Breast epithelium (tissue), 4 donors: ENCODE measurements at regions not wholly inside any gene's neighbourhood (a gene's known extent, or its start where the extent isn't known, plus 50 kb on each side); places are given as distances from the start of the nearest gene placed in this dataset.

Source experiments
- DNase-seq, 2 donors: peaks; one replicate each; pipeline ENCODE4 v3.0.0-alpha.2; 2019; ENCODE audit warnings: low spot score in 2 of 2
- H3K27ac ChIP-seq, 2 donors: fragments of 200-600 bp; sonication (generic) in 1 of 2; one replicate each; pipeline ENCODE4 v1.5.1; 2016 to 2019; ENCODE audit warnings: mild to moderate bottlenecking in 1 of 2
- H3K27me3 ChIP-seq, 2 donors: fragments of 200-600 bp; sonication (generic) in 1 of 2; one replicate each; pipeline versions ENCODE4 v1.5.1 to v1.6.0; 2017 to 2019; ENCODE audit warnings: control low read depth in 1 of 2, mild to moderate bottlenecking in 1 of 2
- H3K36me3 ChIP-seq: fragments of 200-600 bp; one replicate; pipeline ENCODE4 v1.5.1; 2019
- H3K4me1 ChIP-seq, 2 donors: fragments of 200-600 bp; sonication (generic); one replicate each; pipeline ENCODE4 v1.5.1; 2016 to 2019; ENCODE audit warnings: control low read depth in 1 of 2
- H3K4me3 ChIP-seq, 3 donors: fragments of 200-600 bp; sonication (generic); 1 replicate in 2 of 3; 2 replicates in 1 of 3; pipeline ENCODE4 v1.5.1; 2016 to 2019; ENCODE audit warnings: mild to moderate bottlenecking in 3 of 3, moderate library complexity in 2 of 3
- H3K9me3 ChIP-seq, 2 donors: fragments of 200-600 bp; sonication (generic) in 1 of 2; one replicate each; pipeline ENCODE4 v1.5.1; 2016 to 2019; ENCODE audit warnings: control low read depth in 1 of 2
- CTCF ChIP-seq, 3 donors: fragments of 450-650 bp; IDR thresholded peaks; one replicate each; pipeline ENCODE4 v1.5.1; 2016 to 2017; ENCODE audit warnings: antibody characterized with exemption in 3 of 3, mild to moderate bottlenecking in 3 of 3, moderate library complexity in 3 of 3
- POLR2A ChIP-seq: fragments of 450-650 bp; IDR thresholded peaks from one replicate; pipeline ENCODE4 v1.6.1; 2016; ENCODE audit warnings: antibody characterized with exemption, mild to moderate bottlenecking, moderate library complexity
- POLR2AphosphoS5 ChIP-seq, 3 donors: sonication (generic); formaldehyde crosslinking; IDR thresholded peaks; one replicate each; pipeline ENCODE4 v1.6.1; 2017; ENCODE audit warnings: antibody characterized with exemption in 3 of 3
- intact Hi-C: fragments of 100-400 bp; cut with DNase I; formaldehyde crosslinking; loops from one replicate; pipeline ENCODE4 v1.15.1; 2023; ENCODE audit warnings: low total_unique reads

- Histone ChIP-seq H3K36me3 (no peaks in the 10 kb centered on the region), H3K27me3 (no peaks in the 10 kb centered on the region), H3K4me3 (no peak overlapping the region), H3K27ac (no peak overlapping the region), H3K9me3 (peaks cover 0 to 8% of the 10 kb centered on the region in 2 donors), H3K4me1 (no peaks in the 10 kb centered on the region)
- no peak for DNase-seq
- TF ChIP-seq CTCF (IDR thresholded peaks at IDR 0.05) (no peak), POLR2A (no peak), POLR2AphosphoS5 (IDR thresholded peaks at IDR 0.05) (no peak)
- intact Hi-C loops, result no loop called here
These were observed 210.3 kb upstream of the ONECUT1 start for GRCh38 chr15:53000409-53000808.

GRCh38 chr15:52997123-52997522 lies 207.0 kb upstream of the ONECUT1 start:
- H3K36me3 ChIP-seq, result no peaks in the 10 kb centered on the region
- no peak for DNase-seq
- intact Hi-C loops, result no loop called here

GRCh38 chr15:52994290-52994689 lies 204.2 kb upstream of the ONECUT1 start:
- intact Hi-C loops, result no loop called here
- Histone ChIP-seq H3K9me3 (peaks cover 0 to 19% of the 10 kb centered on the region in 2 donors), H3K27me3 (no peaks in the 10 kb centered on the region), H3K36me3 (no peaks in the 10 kb centered on the region), H3K27ac (no peak overlapping the region), H3K4me3 (no peak overlapping the region), H3K4me1 (no peaks in the 10 kb centered on the region)
- TF ChIP-seq POLR2AphosphoS5 (IDR thresholded peaks at IDR 0.05) (no peak), POLR2A (no peak), CTCF (IDR thresholded peaks at IDR 0.05) (no peak)
- no peak for DNase-seq

More at GRCh38 chr15:52997123-52997522, 207.0 kb upstream of the ONECUT1 start:
- Histone ChIP-seq H3K9me3 (peaks cover 0 to 19% of the 10 kb centered on the region in 2 donors), H3K4me1 (no peaks in the 10 kb centered on the region), H3K27ac (no peak overlapping the region), H3K27me3 (no peaks in the 10 kb centered on the region), H3K4me3 (no peak overlapping the region)
- no peak for TF ChIP-seq CTCF (IDR thresholded peaks at IDR 0.05)
- TF ChIP-seq POLR2AphosphoS5 (IDR thresholded peaks at IDR 0.05), result no peak
- TF ChIP-seq POLR2A, result no peak

DNA sequence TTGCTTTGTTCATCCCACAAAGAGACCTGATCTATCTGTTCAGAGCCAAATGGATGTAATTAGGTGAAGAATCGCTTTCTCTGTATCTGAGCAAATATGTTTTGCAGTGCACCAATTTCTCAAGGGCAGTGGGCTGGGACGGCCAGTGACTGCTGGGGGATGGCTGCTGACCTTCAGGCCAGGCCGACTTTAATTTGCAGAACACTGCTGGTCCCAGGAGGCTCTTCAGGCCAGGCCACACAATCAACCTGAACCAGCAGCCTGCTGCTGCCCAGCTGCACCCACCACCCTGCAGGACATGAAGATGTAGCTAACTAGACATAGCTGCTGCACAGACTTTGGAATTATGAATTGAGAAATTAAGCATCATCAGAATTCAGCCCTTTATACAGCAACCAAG lies 194.4 kb upstream of the ONECUT1 start:
- DNase-seq, result no peak
- Histone ChIP-seq H3K36me3 (no peaks in the 10 kb centered on the region), H3K4me1 (no peaks in the 10 kb centered on the region), H3K4me3 (no peak overlapping the region), H3K9me3 (no peaks in the 10 kb centered on the region), H3K27ac (no peak overlapping the region), H3K27me3 (no peaks in the 10 kb centered on the region)
- TF ChIP-seq CTCF (IDR thresholded peaks at IDR 0.05) (no peak), POLR2A (no peak), POLR2AphosphoS5 (IDR thresholded peaks at IDR 0.05) (no peak)
- intact Hi-C loops, result no loop called here

DNA sequence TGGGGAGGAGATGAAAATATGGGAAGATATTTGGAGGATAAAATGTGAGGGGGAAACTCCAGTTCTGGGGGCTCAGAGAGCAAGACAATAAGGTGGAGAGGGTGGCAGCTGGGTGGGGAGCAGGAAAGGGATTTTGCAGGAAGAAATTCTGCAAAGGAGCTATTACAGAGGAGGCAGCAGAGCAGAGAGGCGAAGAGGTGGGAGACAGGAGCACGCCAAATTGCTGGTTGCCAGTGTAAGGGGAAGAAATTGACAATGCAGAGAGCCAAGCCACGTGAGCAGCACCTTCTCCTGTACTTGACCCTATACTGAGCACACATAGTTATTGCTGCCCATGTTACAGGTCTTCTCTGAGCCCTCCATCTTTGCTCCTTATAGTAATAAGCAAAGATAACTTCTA lies 190.3 kb upstream of the ONECUT1 start:
- H3K4me3 ChIP-seq, result no peak overlapping the region
- intact Hi-C loops, result no loop called here
- no peaks in the 10 kb centered on the region for H3K27me3 ChIP-seq
- H3K9me3 ChIP-seq, result no peaks in the 10 kb centered on the region
- no peak for DNase-seq
- no peaks in the 10 kb centered on the region for H3K36me3 ChIP-seq
- no peak overlapping the region for H3K27ac ChIP-seq
- TF ChIP-seq POLR2AphosphoS5 (IDR thresholded peaks at IDR 0.05) (no peak), POLR2A (no peak), CTCF (IDR thresholded peaks at IDR 0.05) (no peak)
- H3K4me1 ChIP-seq, result no peaks in the 10 kb centered on the region
